Stimulated activated CD4-positive, alpha-beta T cell treated with anti-CD3 and anti-CD28 coated beads, Interleukin-1b, Interleukin-23, amount 100 ng/mL, for 4 hours (primary cell): ENCODE measurements at regions not wholly inside any gene's neighbourhood (a gene's known extent, or its start where the extent isn't known, plus 50 kb on each side); places are given as distances from the start of the nearest gene placed in this dataset.

Experiments
- DNase-seq, 2 donors: peaks; one replicate each; pipeline ENCODE4 v3.0.0-alpha.2; 2020; ENCODE audit warnings: low read depth in 2 of 2

DNA sequence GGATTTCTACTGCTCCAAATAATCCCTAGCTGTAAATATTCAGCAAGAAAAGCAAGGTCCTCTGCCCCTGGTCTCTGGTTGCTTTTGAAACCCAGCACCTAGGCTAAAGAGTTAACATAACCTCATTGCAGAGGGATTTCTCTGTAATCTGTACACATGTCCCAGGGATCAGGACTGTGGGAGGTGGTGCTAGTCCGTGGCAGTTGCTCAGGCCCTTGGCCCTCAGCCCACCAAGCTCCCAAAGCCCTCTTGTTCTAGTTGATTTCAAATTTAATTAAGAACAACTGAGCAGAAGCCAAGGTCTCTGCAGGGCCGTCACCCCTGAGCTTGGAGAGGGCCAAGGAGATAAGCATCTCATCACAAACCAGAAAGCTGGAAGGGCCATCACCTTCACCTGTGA lies 181.1 kb downstream of the SOX9 start:
- DNase-seq, result no peak

DNA sequence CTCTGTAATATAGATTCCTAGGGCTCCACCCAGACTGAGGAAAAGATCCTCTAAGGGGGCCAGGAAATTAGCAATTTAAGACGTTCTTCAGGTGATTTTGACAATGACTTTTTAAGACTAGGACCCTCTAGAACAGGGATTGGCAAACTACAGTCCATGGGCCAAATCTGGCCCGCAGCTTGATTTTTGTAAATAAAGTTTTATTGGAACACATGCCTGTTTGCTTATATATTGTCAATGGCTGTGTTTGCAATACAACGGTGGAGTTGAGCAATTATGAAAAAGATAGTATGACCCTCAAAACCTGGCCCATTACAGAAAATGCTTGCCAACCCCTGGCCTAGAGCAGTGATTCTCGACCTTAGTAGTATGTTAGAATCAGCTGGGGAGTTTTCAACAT lies 181.9 kb downstream of the SOX9 start:
- DNase-seq, result no peak

GRCh38 chr17:72303787-72304733 lies 183.2 kb downstream of the SOX9 start:
- no peak for DNase-seq

DNA sequence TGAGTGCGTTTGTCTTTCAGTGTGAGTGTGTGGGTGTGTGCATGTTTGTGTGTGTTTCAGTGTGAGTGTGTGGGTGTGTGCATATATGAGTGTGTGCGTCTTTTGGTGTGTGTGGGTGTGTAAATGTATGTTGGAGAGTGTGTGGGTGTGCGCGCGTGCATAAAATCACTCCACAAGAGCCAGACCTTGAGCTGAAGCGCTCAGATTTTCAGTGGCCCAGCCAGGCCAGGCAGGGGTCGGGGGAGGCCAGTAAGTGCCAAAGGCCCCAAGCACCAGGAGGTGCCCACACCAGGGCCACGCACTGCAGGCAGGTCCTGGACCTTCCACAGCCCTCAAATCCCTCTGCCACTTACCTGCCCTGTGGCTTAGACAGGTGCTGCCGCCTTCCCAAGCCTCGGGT lies 184.0 kb downstream of the SOX9 start:
- no peak for DNase-seq

DNA sequence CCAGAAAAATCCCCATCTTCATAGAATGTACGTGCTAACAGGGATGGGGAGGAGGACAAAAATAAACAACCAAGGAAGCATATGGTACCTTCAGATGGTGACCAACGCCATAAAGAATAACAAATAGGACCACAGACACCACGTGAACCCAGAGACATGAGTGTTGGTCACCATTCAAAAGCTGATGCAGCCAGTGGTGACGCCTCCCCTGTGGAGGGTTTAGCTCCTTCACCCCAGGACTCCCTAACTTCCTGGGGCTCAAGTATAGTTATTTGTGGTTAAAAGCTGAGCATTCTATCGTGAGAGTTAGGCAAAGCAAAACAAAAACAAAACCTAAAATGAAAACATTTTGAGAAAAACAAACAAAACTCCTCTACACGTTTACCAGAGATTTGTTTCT lies 184.7 kb downstream of the SOX9 start:
- no peak for DNase-seq

GRCh38 chr17:72306037-72306436 lies 185.2 kb downstream of the SOX9 start:
- no peak for DNase-seq

- DNase-seq, result no peak
These were observed 187.0 kb downstream of the SOX9 start for GRCh38 chr17:72307836-72308235.

DNA sequence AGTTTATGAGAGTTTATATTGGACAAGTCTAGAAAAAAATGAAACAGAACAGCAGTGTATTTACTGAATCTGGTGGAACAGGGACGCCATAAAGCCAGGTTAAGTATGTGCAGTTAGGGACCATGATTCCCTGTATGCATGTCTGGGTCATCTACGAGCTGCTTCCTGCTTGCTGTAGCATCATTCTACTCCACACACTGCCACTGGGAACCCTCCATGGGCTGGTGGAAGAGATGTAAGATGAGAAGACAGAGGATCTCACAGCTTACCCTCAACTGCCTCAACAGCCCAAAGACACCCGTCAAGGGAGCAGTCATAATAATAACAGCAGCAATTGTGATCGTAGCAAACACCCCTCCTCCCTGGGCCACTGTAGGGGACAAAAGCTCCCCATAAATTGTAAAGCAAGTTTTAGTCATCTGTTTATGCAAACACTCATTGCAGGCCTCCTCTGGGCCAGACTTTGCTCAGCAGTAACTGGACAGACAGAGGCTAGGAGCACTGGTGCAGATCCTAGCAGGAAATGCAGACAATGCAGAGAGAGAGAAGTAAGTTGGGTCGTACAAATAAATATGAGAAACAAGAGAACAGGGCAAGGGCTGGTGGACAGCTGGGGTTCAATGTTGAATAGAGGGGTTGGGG lies 188.0 kb downstream of the SOX9 start:
- no peak for DNase-seq

GRCh38 chr17:72311004-72311403 lies 190.2 kb downstream of the SOX9 start:
- DNase-seq, result no peak

DNA sequence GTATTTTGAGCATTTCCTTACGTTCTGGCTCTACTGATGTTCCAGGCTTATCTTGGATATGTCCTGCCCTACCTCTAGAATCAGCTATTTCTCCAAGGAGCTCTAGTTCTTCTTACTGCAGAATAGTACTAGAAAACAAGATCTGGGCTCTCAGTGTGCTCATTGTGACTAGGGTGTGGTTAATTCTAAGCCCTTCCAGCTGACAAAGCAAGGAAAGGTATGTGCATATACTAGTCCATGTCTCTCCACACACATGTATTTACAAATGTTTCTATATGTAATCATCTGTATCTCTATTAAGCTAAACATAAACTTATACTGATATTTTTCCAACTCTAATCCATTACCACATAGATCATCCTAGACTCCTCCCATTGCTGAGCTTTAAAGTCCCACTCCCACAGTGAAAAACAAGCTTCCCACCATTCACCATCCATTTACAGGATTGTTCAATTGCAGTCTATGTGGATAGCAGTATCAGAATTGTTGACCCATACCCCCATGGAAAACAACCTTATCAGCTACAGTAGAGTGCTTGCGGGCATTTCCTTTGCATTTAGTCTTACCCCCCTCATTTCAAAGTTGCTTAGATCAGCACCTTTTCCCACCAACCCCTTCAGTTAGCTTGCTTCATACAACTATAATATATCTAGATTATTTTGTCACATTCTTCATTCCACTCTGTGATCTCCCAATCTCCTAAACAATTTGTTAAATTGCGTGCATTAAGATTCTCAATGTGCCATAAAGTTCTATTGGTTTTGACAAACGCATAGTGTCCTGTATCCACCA lies 194.5 kb downstream of the SOX9 start:
- DNase-seq, result no peak

- DNase-seq, result no peak
These were observed 197.3 kb downstream of the SOX9 start for GRCh38 chr17:72318131-72318530.

- DNase-seq, result no peak
These were observed 201.1 kb downstream of the SOX9 start for GRCh38 chr17:72321896-72322295.

DNA sequence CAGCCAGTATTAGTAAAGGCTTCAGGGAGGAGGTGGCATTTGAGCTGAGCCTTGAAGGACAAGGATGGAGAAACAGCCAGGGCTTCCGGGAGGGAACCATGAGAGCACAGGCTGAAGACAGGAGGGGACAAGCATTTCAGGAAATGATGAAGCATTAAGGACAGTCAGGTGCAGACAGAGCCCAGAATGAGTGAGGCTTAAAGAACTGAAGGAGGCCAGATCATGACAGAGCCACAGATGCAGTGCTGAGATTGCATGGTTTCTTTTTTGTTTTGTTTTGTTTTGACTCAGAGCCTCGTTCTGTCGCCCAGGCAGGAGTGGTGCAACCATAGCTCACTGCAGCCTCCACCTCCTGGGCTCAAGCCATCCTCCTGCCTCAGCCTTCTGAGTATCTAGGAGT lies 211.5 kb downstream of the SOX9 start:
- DNase-seq, result no peak

DNA sequence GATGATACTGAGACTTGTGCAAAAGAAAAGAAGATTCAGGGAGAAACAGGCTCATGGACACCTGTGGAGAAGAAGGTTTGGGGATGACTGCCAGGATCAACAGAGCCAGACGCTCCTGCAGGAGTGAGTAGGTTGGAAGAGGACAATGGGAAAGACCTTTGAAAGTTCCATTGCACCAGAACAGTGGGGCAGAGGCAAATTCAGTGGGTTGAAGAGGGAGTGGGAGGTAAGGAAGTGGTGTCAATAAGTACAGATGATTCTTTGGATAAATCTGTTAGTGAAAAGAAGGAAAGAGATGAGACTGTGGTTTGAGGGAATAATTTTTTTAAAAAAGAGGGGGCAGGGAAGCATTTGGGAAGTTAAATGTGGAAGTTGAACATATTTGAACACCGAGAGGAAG lies 212.8 kb downstream of the SOX9 start:
- no peak for DNase-seq

DNA sequence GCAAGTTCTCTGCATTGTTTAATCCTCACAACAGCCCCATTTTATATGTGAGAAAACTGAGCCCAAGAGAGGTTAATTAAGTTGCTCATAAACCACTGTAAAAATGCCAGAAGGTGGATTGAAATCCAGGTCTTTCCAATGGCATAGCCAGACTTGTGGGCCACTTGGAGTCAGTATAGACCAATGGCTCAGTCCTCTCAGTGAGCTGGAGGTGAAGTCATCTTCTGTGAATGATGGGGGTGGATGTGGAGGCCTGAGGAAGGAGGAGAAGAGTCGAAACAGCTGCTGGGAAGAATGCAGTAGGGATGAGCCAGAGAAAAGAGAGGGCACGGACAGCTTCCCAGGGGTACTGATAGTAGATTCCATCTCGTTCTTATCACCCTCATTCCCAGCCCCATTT lies 213.4 kb downstream of the SOX9 start:
- DNase-seq, result no peak

- no peak for DNase-seq
These were observed 215.4 kb downstream of the SOX9 start for GRCh38 chr17:72336026-72336803.

- no peak for DNase-seq
These were observed 215.9 kb downstream of the SOX9 start for GRCh38 chr17:72336804-72337070.

DNA sequence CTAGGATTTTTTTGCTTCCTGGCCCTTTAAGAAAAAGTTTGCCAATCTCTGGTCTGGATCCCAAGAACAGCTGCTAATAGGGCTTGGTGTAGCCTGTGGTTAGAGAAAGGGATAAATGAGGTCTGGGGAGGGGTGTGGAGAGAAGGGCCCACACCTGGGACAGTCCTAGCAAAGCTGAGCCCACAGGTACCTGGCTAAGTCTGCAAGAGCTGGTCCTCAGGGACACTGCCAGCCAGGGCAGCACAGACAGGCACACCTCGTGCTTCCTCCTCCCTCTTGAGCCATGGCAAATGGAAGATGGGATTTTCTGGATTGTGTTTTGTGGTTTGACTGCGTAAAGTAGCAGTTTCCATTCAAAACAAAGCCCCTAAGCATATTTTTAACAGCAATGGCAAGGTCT lies 217.5 kb downstream of the SOX9 start:
- no peak for DNase-seq

DNA sequence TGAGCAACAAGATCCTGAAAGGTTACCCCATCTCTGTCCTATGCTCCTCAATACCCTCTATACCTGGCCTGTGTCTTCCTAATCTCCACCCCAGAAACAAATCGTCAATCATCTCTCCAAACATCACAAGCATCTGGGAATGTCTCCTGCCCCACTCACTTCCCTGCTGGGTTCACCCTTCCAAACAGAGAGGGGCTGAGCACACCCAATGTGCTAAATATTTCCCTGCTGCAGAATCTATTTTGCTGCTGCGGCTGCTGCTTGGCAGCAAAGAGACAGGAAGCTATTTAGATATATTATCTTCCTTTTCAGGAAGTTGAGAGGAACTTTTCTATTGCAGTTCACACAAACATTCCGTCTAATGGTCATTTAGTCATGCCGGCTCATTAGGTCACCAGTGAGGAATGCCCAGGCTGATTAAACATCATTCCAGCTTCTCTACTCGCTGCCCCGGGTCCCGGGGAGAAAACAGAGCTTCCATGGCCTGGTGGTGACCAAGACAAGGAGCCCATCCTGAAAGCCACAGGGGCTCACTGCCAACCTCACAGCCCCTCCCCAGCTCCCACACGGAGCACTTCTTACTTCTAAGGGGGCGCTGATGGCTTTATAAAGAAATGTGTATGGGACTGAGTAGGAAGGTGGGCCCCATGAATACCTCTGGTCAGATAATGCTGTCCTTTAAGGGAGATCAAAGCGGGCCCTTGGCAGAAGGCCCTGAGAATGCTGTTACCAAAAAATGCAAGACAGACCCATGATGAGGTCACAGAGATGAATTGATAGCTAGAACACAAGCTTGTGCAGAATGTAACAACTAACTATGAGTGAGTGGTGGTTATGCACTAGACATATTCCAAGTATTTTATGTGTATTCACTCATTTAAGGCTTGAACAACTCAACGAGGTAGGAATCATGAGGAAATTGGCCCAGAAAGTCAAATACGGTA lies 218.3 kb downstream of the SOX9 start:
- no peak for DNase-seq

DNA sequence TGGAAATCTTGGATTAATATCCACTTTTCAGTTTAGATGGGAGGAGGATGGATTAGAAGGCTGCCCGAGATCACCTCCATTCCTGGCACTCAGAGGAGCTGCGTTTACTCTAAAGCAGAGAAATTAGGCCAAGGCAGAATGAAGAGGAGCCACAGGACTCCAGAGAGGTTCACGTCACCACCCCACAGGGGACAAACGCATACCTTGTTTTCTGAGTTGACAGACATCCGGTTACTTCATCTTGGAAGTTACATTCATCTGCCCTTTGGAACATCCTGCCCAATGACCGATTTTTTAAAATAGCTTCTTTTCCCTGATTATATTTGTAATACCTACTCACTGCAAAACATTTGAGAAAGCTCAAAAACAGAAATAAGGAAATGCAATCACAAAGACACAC lies 220.0 kb downstream of the SOX9 start:
- no peak for DNase-seq

DNA sequence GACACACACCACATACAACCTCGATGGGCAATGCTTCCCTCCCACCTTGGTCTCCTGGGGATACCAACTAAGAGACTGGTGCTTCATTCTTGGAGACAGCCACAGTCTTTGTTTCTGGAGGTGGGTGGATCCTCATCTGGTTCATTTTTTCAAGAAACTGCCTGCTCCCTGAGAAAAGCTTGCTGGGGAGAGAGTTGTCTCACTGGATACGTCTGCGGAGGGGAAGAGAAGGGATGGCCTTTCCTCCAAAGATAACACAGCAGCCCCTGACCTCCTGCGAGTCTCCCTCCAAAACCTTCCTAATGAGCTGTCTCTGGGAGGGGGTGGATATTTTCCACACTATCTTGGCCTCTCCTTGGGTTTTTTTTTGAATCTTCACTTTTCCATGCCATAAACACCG lies 221.2 kb downstream of the SOX9 start:
- DNase-seq, result no peak
